ENCODE measurements at regions not wholly inside any gene's neighbourhood (a gene's known extent, or its start where the extent isn't known, plus 50 kb on each side); places are given as distances from the start of the nearest gene placed in this dataset.

DNA sequence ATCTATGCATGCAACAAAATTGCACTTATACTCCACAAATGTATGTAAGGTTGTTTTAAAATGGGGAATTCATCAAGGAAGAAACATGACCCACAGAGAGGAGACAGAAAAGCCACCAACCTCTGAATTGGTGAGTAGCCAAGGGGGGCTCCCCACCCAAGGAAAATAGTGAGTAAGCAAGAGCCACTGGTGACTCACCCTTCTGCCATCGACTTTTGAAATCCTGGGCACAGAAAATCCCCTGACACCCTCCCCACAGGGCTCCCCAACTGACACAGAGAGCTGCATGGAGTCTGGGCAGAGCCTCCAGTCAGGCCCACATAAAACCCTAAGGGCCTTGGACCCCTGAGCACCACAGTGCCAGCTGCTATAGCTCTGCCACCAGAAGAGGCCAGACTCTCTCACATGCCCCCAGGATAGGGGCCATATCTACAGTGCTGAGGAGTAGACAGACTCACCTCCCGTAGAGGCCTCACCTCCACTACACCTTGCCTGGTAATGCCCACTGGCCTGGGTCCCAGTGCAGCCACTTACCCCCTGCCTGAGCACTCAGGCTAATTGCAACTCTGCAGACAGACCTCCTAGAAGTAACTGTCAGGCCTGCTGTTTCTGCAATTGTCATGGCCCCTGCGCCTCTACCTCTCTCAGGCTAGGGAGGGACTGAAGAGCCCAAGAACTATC, 244.7 kb upstream of the WSB1 start:
- H3K27me3 ChIP-seq (ENCODE audit: control insufficient read depth, insufficient read depth, low read length), result no peaks in the 10 kb centered on the region
- H3K4me1 ChIP-seq (ENCODE audit: control insufficient read depth, extremely low read depth, insufficient read depth, low read length), result no peaks in the 10 kb centered on the region
- TF ChIP-seq, protein P1, sequence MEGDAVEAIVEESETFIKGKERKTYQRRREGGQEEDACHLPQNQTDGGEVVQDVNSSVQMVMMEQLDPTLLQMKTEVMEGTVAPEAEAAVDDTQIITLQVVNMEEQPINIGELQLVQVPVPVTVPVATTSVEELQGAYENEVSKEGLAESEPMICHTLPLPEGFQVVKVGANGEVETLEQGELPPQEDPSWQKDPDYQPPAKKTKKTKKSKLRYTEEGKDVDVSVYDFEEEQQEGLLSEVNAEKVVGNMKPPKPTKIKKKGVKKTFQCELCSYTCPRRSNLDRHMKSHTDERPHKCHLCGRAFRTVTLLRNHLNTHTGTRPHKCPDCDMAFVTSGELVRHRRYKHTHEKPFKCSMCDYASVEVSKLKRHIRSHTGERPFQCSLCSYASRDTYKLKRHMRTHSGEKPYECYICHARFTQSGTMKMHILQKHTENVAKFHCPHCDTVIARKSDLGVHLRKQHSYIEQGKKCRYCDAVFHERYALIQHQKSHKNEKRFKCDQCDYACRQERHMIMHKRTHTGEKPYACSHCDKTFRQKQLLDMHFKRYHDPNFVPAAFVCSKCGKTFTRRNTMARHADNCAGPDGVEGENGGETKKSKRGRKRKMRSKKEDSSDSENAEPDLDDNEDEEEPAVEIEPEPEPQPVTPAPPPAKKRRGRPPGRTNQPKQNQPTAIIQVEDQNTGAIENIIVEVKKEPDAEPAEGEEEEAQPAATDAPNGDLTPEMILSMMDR (conservative IDR thresholded peaks at IDR 0.05 in 1 of 2, IDR thresholded peaks at IDR 0.05 in 1 of 2; ENCODE audit: low read depth in 1 of 2, low read length in 2 of 2), result no peak
- no peak for TF ChIP-seq EZH2 (IDR thresholded peaks at IDR 0.05; ENCODE audit: low read length, missing control alignments)
- no peak overlapping the region for H3K4me3 ChIP-seq (replicated peaks in 1 of 4; ENCODE audit: control extremely low read depth in 1 of 4, insufficient read depth in 1 of 4, low read depth in 3 of 4, low read length in 4 of 4)
- H3K36me3 ChIP-seq (ENCODE audit: control insufficient read depth, insufficient read depth, low read length), result no peaks in the 10 kb centered on the region
- no peaks in the 10 kb centered on the region for H3K9me3 ChIP-seq (ENCODE audit: control insufficient read depth, insufficient read depth, low read depth, low read length)
- H3K79me2 ChIP-seq (ENCODE audit: control insufficient read depth, insufficient read depth, low read length), result no peaks in the 10 kb centered on the region
- DNase-seq (ENCODE audit: low read depth in 2 of 2), result no peak
- no peak overlapping the region for H3K9ac ChIP-seq (ENCODE audit: insufficient read depth, low read length)
- H3K4me2 ChIP-seq (ENCODE audit: extremely low read depth, insufficient read depth, low read length), result no peak overlapping the region
- H2AFZ ChIP-seq (ENCODE audit: low read length), result no peak overlapping the region
- H3K27ac ChIP-seq (ENCODE audit: insufficient read depth, low read length), result no peak overlapping the region
- no peaks in the 10 kb centered on the region for H4K20me1 ChIP-seq (ENCODE audit: control insufficient read depth, extremely low read depth, insufficient read depth, low read length)

GRCh38 chr17:27065588-27065987, 228.3 kb upstream of the WSB1 start:
- H3K4me1 ChIP-seq (ENCODE audit: control insufficient read depth, extremely low read depth, insufficient read depth, low read length), result no peaks in the 10 kb centered on the region
- H2AFZ ChIP-seq (ENCODE audit: low read length), result no peak overlapping the region
- no peaks in the 10 kb centered on the region for H3K36me3 ChIP-seq (ENCODE audit: control insufficient read depth, insufficient read depth, low read length)
- no peaks in the 10 kb centered on the region for H3K9me3 ChIP-seq (ENCODE audit: control insufficient read depth, insufficient read depth, low read depth, low read length)
- no peak for TF ChIP-seq EZH2 (IDR thresholded peaks at IDR 0.05; ENCODE audit: low read length, missing control alignments)
- TF ChIP-seq, protein P1 (conservative IDR thresholded peaks at IDR 0.05 in 1 of 2, IDR thresholded peaks at IDR 0.05 in 1 of 2; ENCODE audit: low read depth in 1 of 2, low read length in 2 of 2), result no peak
- no peaks in the 10 kb centered on the region for H3K27me3 ChIP-seq (ENCODE audit: control insufficient read depth, insufficient read depth, low read length)
- no peak overlapping the region for H3K4me3 ChIP-seq (replicated peaks in 1 of 4; ENCODE audit: control extremely low read depth in 1 of 4, insufficient read depth in 1 of 4, low read depth in 3 of 4, low read length in 4 of 4)
- H4K20me1 ChIP-seq (ENCODE audit: control insufficient read depth, extremely low read depth, insufficient read depth, low read length), result no peaks in the 10 kb centered on the region
- H3K27ac ChIP-seq (ENCODE audit: insufficient read depth, low read length), result no peak overlapping the region
- H3K4me2 ChIP-seq (ENCODE audit: extremely low read depth, insufficient read depth, low read length), result no peak overlapping the region
- no peak overlapping the region for H3K9ac ChIP-seq (ENCODE audit: insufficient read depth, low read length)
- no peaks in the 10 kb centered on the region for H3K79me2 ChIP-seq (ENCODE audit: control insufficient read depth, insufficient read depth, low read length)
- no peak for DNase-seq (ENCODE audit: low read depth in 2 of 2)

DNA sequence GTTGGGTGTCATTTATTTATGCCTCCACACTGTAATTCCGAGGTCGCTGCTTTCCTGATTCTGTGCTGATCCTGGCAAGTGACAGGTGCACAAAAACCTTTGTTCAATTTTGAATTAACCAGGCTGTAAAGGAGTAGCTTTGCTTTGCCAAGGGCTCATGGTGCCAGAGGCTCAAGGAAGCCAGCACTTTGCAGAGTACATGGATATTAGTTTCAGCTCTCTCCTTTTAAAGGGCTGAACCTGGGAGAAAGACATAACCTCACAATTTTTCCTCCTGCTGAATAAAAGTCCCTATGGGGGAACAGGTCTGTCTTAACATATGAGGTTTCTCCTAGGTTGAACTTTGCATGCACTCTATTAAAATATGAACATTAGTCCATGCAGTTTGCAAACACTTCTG, 227.6 kb upstream of the WSB1 start:
- TF ChIP-seq, protein P1 (conservative IDR thresholded peaks at IDR 0.05 in 1 of 2, IDR thresholded peaks at IDR 0.05 in 1 of 2; ENCODE audit: low read depth in 1 of 2, low read length in 2 of 2), result no peak
- no peak for TF ChIP-seq EZH2 (IDR thresholded peaks at IDR 0.05; ENCODE audit: low read length, missing control alignments)
- H3K27ac ChIP-seq (ENCODE audit: insufficient read depth, low read length), result no peak overlapping the region
- DNase-seq (ENCODE audit: low read depth in 2 of 2), result no peak

More for the DNA sequence above, 227.6 kb upstream of the WSB1 start:
- H3K4me2 ChIP-seq (ENCODE audit: extremely low read depth, insufficient read depth, low read length), result no peak overlapping the region
- H3K27me3 ChIP-seq (ENCODE audit: control insufficient read depth, insufficient read depth, low read length), result no peaks in the 10 kb centered on the region
- H4K20me1 ChIP-seq (ENCODE audit: control insufficient read depth, extremely low read depth, insufficient read depth, low read length), result no peaks in the 10 kb centered on the region
- H3K4me3 ChIP-seq (replicated peaks in 1 of 4; ENCODE audit: control extremely low read depth in 1 of 4, insufficient read depth in 1 of 4, low read depth in 3 of 4, low read length in 4 of 4), result no peak overlapping the region
- H3K4me1 ChIP-seq (ENCODE audit: control insufficient read depth, extremely low read depth, insufficient read depth, low read length), result no peaks in the 10 kb centered on the region
- no peaks in the 10 kb centered on the region for H3K36me3 ChIP-seq (ENCODE audit: control insufficient read depth, insufficient read depth, low read length)
- H3K79me2 ChIP-seq (ENCODE audit: control insufficient read depth, insufficient read depth, low read length), result no peaks in the 10 kb centered on the region
- H3K9me3 ChIP-seq (ENCODE audit: control insufficient read depth, insufficient read depth, low read depth, low read length), result no peaks in the 10 kb centered on the region
- H3K9ac ChIP-seq (ENCODE audit: insufficient read depth, low read length), result no peak overlapping the region
- H2AFZ ChIP-seq (ENCODE audit: low read length), result no peak overlapping the region

Measured in fibroblast of lung (primary cell).